ENCODE measurements at regions not wholly inside any gene's neighbourhood (a gene's known extent, or its start where the extent isn't known, plus 50 kb on each side); places are given as distances from the start of the nearest gene placed in this dataset.

DNA sequence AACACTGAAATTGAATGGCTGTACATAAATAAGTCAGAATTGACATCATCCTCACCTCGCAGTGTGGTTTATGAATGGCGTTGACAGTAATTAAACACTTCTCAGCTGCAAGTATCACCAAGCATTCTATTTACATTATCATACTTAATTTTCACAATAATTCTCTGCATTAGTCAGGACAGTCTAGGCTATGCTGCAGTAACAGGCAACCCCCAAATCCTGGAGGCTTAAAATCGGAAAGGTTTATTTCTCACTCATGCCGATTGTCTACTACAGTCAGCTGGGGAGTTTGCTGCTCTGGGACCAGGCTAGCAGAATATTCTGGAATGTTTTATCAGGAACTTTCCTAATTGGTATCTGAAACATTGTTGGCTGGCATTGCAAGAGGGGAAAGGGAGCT lies 493.2 kb upstream of the ERCC4 start:
- TF ChIP-seq, protein P1, sequence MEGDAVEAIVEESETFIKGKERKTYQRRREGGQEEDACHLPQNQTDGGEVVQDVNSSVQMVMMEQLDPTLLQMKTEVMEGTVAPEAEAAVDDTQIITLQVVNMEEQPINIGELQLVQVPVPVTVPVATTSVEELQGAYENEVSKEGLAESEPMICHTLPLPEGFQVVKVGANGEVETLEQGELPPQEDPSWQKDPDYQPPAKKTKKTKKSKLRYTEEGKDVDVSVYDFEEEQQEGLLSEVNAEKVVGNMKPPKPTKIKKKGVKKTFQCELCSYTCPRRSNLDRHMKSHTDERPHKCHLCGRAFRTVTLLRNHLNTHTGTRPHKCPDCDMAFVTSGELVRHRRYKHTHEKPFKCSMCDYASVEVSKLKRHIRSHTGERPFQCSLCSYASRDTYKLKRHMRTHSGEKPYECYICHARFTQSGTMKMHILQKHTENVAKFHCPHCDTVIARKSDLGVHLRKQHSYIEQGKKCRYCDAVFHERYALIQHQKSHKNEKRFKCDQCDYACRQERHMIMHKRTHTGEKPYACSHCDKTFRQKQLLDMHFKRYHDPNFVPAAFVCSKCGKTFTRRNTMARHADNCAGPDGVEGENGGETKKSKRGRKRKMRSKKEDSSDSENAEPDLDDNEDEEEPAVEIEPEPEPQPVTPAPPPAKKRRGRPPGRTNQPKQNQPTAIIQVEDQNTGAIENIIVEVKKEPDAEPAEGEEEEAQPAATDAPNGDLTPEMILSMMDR (IDR thresholded peaks at IDR 0.05; ENCODE audit: borderline replicate concordance, control extremely low read depth, extremely low read depth, insufficient read depth, missing control alignments), result no peak
- DNase-seq (ENCODE audit: low spot score), result no peak
- in situ Hi-C loops (cut with MboI; ENCODE audit: low sequenced_read_pairs, unreplicated experiment), result loop anchor here (25.0 kb wide), 1 partner anchor 1089 kb away; no protein-coding TSS in a partner anchor

DNA sequence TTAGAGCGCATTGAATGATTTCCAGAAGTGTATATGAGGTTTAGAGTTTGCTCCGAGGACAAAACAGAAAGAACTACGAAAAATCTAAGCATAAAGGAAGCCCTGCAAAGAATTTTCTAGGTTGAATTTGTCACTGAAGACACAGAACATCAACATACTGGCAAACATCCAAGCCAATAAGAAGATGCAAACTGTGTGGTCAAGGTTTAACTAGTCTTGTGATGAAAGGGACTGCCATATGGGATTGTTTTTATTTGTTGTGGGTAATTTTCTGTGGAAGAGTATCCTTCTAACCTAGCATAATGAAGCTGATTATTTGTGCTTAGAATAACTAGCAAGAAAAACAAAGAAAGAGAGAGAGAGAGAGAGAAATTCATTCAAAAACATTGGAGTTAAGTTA lies 492.0 kb upstream of the ERCC4 start:
- TF ChIP-seq, protein P1 (IDR thresholded peaks at IDR 0.05; ENCODE audit: borderline replicate concordance, control extremely low read depth, extremely low read depth, insufficient read depth, missing control alignments), result no peak
- DNase-seq (ENCODE audit: low spot score), result no peak
- in situ Hi-C loops (cut with MboI; ENCODE audit: low sequenced_read_pairs, unreplicated experiment), result loop anchor here (25.0 kb wide), 1 partner anchor 1091 kb away; no protein-coding TSS in a partner anchor

DNA sequence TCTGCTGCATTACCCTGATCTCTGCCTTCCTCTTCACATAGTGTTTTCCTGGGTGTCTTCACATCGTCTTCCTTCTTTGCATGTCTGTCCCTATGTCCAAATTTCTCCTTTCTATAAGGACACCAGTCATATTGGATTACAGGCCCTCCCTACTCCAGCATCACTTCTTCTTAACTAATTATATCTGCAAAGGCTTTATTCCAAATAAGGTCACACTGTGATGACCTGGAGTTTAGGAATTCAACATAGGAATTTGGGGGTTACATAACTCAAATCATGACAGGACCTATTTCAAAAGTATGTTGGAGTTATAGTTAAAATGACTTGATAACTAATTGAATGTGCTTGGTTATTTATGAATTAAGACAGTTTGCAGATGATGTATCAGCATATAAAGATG lies 490.5 kb upstream of the ERCC4 start:
- in situ Hi-C loops (cut with MboI; ENCODE audit: low sequenced_read_pairs, unreplicated experiment), result loop anchor here (25.0 kb wide), 1 partner anchor 1092 kb away; no protein-coding TSS in a partner anchor
- TF ChIP-seq, protein P1 (IDR thresholded peaks at IDR 0.05; ENCODE audit: borderline replicate concordance, control extremely low read depth, extremely low read depth, insufficient read depth, missing control alignments), result no peak
- DNase-seq (ENCODE audit: low spot score), result no peak

DNA sequence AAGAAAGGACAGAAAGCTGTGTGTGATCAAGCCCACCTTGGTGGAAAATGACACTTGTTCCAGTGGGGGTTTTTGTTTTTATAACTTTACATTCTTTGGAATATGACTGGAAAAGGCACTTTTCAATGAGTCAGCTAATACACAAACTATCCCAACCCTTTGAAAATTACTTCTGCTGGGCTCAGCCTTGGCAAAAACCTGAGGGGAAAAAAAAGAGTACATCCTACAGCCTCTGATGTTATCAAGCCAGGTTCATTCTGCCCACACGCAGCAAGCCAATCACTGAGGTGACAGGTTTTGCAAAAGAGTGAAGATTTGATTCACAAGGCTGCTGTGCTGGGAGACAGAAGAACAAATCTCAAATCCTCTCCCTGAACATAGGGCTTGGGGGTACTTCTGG lies 484.5 kb upstream of the ERCC4 start:
- TF ChIP-seq, protein P1 (IDR thresholded peaks at IDR 0.05; ENCODE audit: borderline replicate concordance, control extremely low read depth, extremely low read depth, insufficient read depth, missing control alignments), result no peak
- DNase-seq (ENCODE audit: low spot score), result no peak
- in situ Hi-C loops (cut with MboI; ENCODE audit: low sequenced_read_pairs, unreplicated experiment), result loop anchor here (25.0 kb wide), 1 partner anchor 1098 kb away; no protein-coding TSS in a partner anchor

DNA sequence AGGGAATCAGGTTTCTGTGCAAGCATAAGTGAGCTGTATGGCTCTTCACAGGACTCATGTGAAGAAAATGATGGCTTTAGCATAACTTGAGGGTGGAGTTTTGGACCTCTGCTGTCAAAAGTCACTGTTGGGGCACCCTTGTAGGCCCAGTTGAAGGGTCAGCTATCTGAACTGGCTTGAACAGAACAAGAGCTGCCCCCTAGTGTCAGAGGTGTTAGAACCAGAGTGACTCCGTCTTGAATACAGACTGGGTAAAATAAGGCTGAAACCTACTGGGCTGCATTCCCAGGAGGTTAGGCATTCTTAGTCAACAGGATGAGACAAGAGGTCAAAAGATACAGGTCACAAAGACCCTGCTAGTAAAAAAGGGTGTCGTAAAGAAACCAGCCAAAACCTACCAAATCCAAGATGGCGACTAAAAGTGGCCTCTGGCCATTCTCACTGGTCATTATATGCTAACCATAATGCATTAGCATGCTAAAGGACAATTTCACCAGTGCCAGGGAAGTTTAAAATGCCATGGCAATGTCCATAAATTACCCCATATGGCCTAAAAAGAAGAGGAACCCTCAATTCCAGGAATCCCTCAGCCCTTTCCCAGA lies 484.0 kb upstream of the ERCC4 start:
- in situ Hi-C loops (cut with MboI; ENCODE audit: low sequenced_read_pairs, unreplicated experiment), result loop anchor here (25.0 kb wide), 1 partner anchor 1099 kb away; no protein-coding TSS in a partner anchor

DNA sequence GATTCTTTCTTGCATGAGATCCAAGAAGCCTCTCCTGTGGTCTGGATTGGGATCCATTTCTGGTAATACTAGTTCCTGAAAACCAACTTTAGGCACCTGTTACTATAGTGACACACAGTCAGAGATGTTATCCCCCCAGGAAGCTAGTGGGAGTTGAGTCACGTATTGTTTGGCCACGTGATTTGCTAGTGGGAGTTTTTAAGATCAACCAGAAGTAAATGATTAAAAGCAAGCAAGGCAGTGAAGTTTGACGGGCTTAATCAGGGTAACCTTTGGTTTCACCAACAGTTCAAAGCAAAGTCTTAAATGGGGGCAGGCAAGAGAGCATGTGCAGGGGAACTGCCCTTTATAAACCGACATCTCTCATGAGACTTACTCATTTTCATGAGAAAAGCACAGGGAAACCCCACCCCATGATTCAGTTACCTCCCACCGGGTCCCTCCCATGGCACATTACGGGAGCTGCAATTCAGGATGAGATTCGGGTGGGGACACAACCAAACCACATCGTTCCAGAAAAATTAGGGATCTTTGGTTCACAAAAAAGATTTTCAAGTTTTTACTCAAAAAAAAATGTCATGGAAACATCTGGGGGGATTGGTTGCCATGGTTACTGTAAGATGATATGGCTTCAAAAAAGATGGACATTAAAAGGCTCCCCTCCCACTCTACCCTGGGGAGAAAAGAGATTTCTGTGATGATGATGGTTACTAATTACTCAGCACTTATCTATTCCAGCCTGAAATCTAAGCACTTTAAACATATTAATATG lies 483.1 kb upstream of the ERCC4 start:
- peak; percentile 55 for DNase-seq (ENCODE audit: low spot score)
- TF ChIP-seq, protein P1 (IDR thresholded peaks at IDR 0.05; ENCODE audit: borderline replicate concordance, control extremely low read depth, extremely low read depth, insufficient read depth, missing control alignments), result no peak
- in situ Hi-C loops (cut with MboI; ENCODE audit: low sequenced_read_pairs, unreplicated experiment), result loop anchor here (25.0 kb wide), 1 partner anchor 1100 kb away; no protein-coding TSS in a partner anchor

More for the DNA sequence above, 484.0 kb upstream of the ERCC4 start:
- peak; percentile 22 for DNase-seq (ENCODE audit: low spot score)
- TF ChIP-seq, protein P1 (IDR thresholded peaks at IDR 0.05; ENCODE audit: borderline replicate concordance, control extremely low read depth, extremely low read depth, insufficient read depth, missing control alignments), result peak; percentile 22
